Natural killer cell (primary cell): ENCODE measurements at regions not wholly inside any gene's neighbourhood (a gene's known extent, or its start where the extent isn't known, plus 50 kb on each side); places are given as distances from the start of the nearest gene placed in this dataset.

ENCODE experiments used
- ATAC-seq, 3 donors: fragments of 150-1000 bp in 2 of 3; fragments of 200-7000 bp in 1 of 3; cut with Tn5 transposase; 1 replicate in 1 of 3; 2 replicates in 2 of 3; pipeline ENCODE4 v1.10.0; 2021; ENCODE audit warnings: mild to moderate bottlenecking in 2 of 3, moderate library complexity in 2 of 3
- DNase-seq, 2 donors: peaks; one replicate each; pipeline versions ENCODE4 v3.0.0 to v3.0.0-alpha.2; 2013 to 2021; ENCODE audit warnings: mixed read lengths in 1 of 2
- H3K27ac ChIP-seq: one replicate; pipeline ENCODE4 v1.5.1; 2013; ENCODE audit warnings: mild to moderate bottlenecking, low read length
- H3K27me3 ChIP-seq: one replicate; pipeline ENCODE4 v1.6.1; 2013; ENCODE audit warnings: low read length; ENCODE audit not compliant: control insufficient read depth, insufficient read depth
- H3K36me3 ChIP-seq: one replicate; pipeline ENCODE4 v1.6.1; 2013; ENCODE audit warnings: low read length; ENCODE audit not compliant: control insufficient read depth, insufficient read depth
- H3K4me1 ChIP-seq: one replicate; pipeline ENCODE4 v1.6.1; 2013; ENCODE audit warnings: low read length; ENCODE audit not compliant: control insufficient read depth, insufficient read depth
- H3K4me3 ChIP-seq: one replicate; pipeline ENCODE4 v1.5.1; 2013; ENCODE audit warnings: low read length
- H3K9me3 ChIP-seq: one replicate; pipeline ENCODE4 v1.6.1; 2013; ENCODE audit warnings: low read length; ENCODE audit not compliant: control insufficient read depth, insufficient read depth
- H3K27ac Mint-ChIP-seq, 2 donors: one replicate each; pipeline ENCODE4 v1.8.0; 2022; ENCODE audit warnings: mild to moderate bottlenecking in 2 of 2, mixed read lengths in 2 of 2, moderate library complexity in 1 of 2
- H3K27me3 Mint-ChIP-seq, 2 donors: one replicate each; pipeline ENCODE4 v1.8.0; 2022; ENCODE audit warnings: low read depth in 2 of 2, mixed read lengths in 2 of 2
- H3K36me3 Mint-ChIP-seq: one replicate; pipeline ENCODE4 v1.8.0; 2022; ENCODE audit warnings: mixed read lengths
- H3K4me1 Mint-ChIP-seq, 2 donors: one replicate each; pipeline ENCODE4 v1.8.0; 2022; ENCODE audit warnings: mixed read lengths in 2 of 2
- H3K4me3 Mint-ChIP-seq: one replicate; pipeline ENCODE4 v1.8.0; 2022; ENCODE audit warnings: mild to moderate bottlenecking, moderate library complexity, mixed read lengths
- H3K9me3 Mint-ChIP-seq, 2 donors: one replicate each; pipeline ENCODE4 v1.8.0; 2022; ENCODE audit warnings: mixed read lengths in 2 of 2
- CTCF ChIP-seq: fragments of 200-600 bp; IDR thresholded peaks from one replicate; pipeline ENCODE4 v1.8.0; 2022; ENCODE audit warnings: antibody characterized with exemption
- WGBS: methylation state at CpG from one replicate; pipeline ENCODE4 v1.1.7; 2013; ENCODE audit warnings: missing lambda C conversion rate; ENCODE audit not compliant: insufficient coverage; 5-methylcytosine and 5-hydroxymethylcytosine counted together
- intact Hi-C: fragments of 100-400 bp; cut with micrococcal nuclease; formaldehyde crosslinking; loops from one replicate; pipeline ENCODE4 v1.14.2; 2022

- no peak overlapping the region for H3K27ac Mint-ChIP-seq
- DNase-seq (no peak), ATAC-seq (no peak)
- Histone ChIP-seq H3K36me3 (no peaks in the 10 kb centered on the region), H3K27me3 (no peaks in the 10 kb centered on the region), H3K4me1 (no peaks in the 10 kb centered on the region), H3K9me3 (no peaks in the 10 kb centered on the region), H3K27ac (no peak overlapping the region), H3K4me3 (no peak overlapping the region)
- no peak for TF ChIP-seq CTCF
- no peaks in the 10 kb centered on the region for H3K36me3 Mint-ChIP-seq
- H3K4me3 Mint-ChIP-seq = no peak overlapping the region
- WGBS = 11% methylated on average over 3 of the region's 3 CpGs
- H3K4me1 Mint-ChIP-seq = no peaks in the 10 kb centered on the region
- H3K9me3 Mint-ChIP-seq = no peaks in the 10 kb centered on the region
- no peaks in the 10 kb centered on the region for H3K27me3 Mint-ChIP-seq
- intact Hi-C loops = no loop called here
Observed at GRCh38 chr7:138299066-138299465, 161.0 kb upstream of the TRIM24 start.

- intact Hi-C loops = no loop called here
- DNase-seq (no peak), ATAC-seq (no peak)
- Mint-ChIP-seq H3K36me3 (no peaks in the 10 kb centered on the region), H3K27me3 (no peaks in the 10 kb centered on the region), H3K27ac (no peak overlapping the region), H3K4me1 (no peaks in the 10 kb centered on the region), H3K4me3 (no peak overlapping the region), H3K9me3 (no peaks in the 10 kb centered on the region)
- no peak for TF ChIP-seq CTCF
- Histone ChIP-seq H3K36me3 (no peaks in the 10 kb centered on the region), H3K27ac (no peak overlapping the region), H3K27me3 (no peaks in the 10 kb centered on the region), H3K4me1 (no peaks in the 10 kb centered on the region), H3K9me3 (no peaks in the 10 kb centered on the region), H3K4me3 (no peak overlapping the region)
- WGBS = 90% methylated on average over 6 of the region's 6 CpGs
Observed at GRCh38 chr7:138303230-138304070, 156.6 kb upstream of the TRIM24 start.

GRCh38 chr7:138304071-138304320 is 156.1 kb upstream of the TRIM24 start:
- Histone ChIP-seq H3K27ac (no peak overlapping the region), H3K36me3 (no peaks in the 10 kb centered on the region), H3K4me3 (no peak overlapping the region), H3K27me3 (no peaks in the 10 kb centered on the region), H3K4me1 (no peaks in the 10 kb centered on the region), H3K9me3 (no peaks in the 10 kb centered on the region)
- ATAC-seq = no peak
- no peak for TF ChIP-seq CTCF
- no peaks in the 10 kb centered on the region for H3K36me3 Mint-ChIP-seq
- intact Hi-C loops = no loop called here
- H3K27me3 Mint-ChIP-seq = no peaks in the 10 kb centered on the region
- no peaks in the 10 kb centered on the region for H3K9me3 Mint-ChIP-seq
- no peak overlapping the region for H3K27ac Mint-ChIP-seq
- no peak overlapping the region for H3K4me3 Mint-ChIP-seq
- no peak for DNase-seq
- WGBS = 100% methylated on average over 1 of the region's 1 CpG
- H3K4me1 Mint-ChIP-seq = no peaks in the 10 kb centered on the region

GRCh38 chr7:138307633-138308032 is 152.4 kb upstream of the TRIM24 start:
- Histone ChIP-seq H3K36me3 (no peaks in the 10 kb centered on the region), H3K4me3 (no peak overlapping the region), H3K9me3 (no peaks in the 10 kb centered on the region), H3K27me3 (no peaks in the 10 kb centered on the region), H3K27ac (no peak overlapping the region), H3K4me1 (no peaks in the 10 kb centered on the region)
- ATAC-seq (no peak), DNase-seq (no peak)
- H3K27ac Mint-ChIP-seq = no peak overlapping the region
- 66% methylated on average over 3 of the region's 3 CpGs for WGBS
- no peaks in the 10 kb centered on the region for H3K27me3 Mint-ChIP-seq
- H3K36me3 Mint-ChIP-seq = no peaks in the 10 kb centered on the region
- no peaks in the 10 kb centered on the region for H3K9me3 Mint-ChIP-seq
- intact Hi-C loops = no loop called here
- H3K4me3 Mint-ChIP-seq = no peak overlapping the region
- H3K4me1 Mint-ChIP-seq = no peaks in the 10 kb centered on the region
- no peak for TF ChIP-seq CTCF
